ENCODE measurements at regions not wholly inside any gene's neighbourhood (a gene's known extent, or its start where the extent isn't known, plus 50 kb on each side); places are given as distances from the start of the nearest gene placed in this dataset.

DNA sequence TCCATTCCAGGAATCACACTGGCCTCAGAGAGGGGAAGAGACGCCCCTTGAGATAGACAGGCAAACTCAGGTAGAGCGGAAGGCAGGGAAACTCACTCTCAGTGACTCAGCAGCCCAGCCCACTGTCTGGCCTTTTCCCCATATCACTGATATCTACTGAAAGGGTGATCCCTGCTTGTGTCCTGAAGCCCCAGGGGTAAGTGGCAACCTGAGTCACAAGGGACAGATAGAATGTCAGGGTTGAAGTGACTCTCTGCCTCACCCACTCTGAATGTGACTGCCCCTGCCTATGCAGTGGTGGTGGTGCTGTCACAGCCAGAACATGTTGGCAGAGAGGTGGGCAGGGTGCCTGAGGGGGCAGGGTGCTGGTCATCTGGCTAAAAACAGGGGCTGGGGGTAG, 157.5 kb upstream of the FGGY start:
- in situ Hi-C loops (cut with HindIII; ENCODE audit: low sequenced_read_pairs): no loop called here

DNA sequence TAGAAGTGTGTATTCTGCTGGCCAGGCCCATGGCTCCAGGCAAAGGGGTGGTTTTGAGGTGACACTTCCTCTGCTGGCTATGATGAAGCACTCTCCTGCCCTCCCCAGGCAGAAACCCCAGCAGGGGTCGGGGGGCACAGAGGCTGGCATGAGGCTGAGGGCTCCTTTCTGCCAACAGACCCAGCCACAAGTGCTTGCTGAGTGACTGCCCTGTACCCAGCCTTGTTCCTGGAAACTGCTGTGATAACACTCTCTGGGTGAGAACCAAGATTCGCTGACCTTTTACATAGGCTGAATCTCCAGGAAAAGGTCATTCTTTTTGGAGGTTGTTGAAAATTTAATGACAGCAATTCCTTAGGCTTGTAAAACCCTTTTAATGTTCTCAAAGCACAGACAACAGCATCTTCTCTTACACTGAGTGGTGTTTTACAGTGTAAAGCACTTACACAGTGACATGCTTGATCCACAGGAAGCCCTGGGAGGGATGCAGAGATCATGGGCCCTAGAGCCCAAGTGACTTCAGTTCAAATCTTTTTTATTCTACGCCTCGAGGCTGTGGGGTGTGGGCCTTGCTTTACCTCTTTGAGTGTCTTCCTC, 155.5 kb upstream of the FGGY start:
- in situ Hi-C loops (cut with HindIII; ENCODE audit: low sequenced_read_pairs): no loop called here

DNA sequence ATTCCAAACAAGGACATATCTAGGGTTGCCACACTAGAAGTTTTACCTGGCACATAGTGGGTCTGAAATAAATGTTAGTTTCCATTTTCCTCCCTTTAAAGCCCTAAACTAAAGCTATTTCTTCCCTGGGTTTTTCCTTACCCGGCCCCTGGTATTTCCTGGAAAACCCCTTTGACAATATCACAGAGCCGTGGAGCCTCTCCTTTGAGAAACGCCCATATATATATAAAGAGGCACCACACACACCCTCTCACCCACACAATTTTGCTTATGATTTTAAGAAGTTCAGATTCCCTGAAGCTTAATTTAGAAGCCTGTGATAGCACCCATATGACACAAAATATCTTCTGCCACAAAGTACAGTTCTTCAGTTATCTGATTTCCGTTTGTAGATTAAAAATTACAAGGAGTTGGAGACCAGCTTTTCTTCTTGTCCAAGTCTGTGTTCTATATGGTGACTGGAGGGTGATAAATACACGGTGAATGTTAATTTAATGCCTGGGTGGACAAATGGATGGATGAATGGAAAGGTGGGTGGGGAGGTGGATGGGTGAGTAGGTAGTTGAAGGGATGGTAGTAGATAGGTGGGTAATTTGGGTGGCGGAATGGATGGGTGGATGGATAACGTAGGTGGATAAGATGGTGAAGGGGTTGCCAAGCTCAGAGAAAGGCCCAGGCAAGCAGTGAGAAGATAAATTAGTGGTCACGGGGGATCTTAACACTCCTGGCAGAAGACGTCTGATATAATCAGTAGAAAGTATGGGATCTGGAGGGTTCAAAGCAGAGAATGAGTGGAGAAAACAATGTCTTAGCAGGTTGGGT, 154.4 kb upstream of the FGGY start:
- in situ Hi-C loops (cut with HindIII; ENCODE audit: low sequenced_read_pairs): no loop called here

DNA sequence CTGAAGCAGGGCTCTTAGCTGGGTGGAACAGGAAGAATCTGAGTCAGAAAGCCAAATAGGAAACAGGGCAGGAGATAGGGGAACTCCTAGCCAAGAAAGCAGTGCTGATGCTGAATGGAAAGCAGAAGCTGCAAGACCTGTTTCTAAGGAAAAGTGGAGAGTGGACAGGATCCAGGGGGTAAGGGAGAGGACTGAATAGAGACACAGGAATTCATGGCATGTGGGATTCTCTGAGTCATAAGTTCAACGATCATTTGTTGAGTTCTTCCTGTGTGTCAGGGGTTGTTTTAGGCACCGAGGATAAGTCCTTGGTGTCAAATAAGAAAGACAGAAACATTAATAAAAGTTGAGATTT, 153.8 kb upstream of the FGGY start:
- in situ Hi-C loops (cut with HindIII; ENCODE audit: low sequenced_read_pairs): no loop called here

DNA sequence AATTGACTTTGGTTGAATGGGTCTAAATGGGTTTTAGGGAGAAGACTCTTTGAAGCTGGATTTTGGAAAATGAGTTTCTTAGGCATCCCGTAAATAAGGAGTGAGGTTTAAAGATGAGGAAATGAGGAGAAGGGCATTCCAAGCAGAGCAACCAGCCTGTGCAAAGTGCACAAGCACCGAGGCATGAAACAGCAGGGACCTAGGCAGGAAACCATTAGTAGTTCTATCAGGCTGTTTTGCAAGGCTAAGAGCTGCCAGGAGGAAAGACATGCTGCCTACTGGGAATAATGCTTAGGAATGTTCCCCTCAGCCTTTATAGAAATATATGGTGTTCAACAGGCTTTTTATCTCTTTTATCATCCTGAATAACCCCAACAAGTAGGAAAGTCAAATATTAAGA, 153.1 kb upstream of the FGGY start:
- in situ Hi-C loops (cut with HindIII; ENCODE audit: low sequenced_read_pairs): no loop called here

DNA sequence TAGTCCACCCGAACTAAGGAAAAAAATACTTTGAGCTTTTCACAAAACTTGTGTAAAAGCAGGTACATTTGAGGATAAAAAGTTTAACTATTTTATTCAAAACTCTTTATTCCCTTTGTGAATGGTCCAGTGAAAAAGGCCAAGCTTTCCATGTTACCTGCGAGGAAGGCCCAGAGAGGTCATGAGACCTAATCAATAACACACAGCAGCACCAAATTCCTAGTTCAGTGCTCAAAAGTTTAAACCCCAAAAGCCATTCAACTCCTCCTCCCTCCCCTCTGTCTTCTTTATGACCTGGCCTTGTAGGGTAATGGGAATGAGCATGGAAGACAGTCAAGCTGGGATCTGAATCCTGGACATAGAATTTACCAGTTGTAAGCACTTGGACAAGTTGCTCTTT, 151.9 kb upstream of the FGGY start:
- in situ Hi-C loops (cut with HindIII; ENCODE audit: low sequenced_read_pairs): loop anchor here (5.0 kb wide), 1 partner anchor 37 kb away; no protein-coding TSS in a partner anchor

DNA sequence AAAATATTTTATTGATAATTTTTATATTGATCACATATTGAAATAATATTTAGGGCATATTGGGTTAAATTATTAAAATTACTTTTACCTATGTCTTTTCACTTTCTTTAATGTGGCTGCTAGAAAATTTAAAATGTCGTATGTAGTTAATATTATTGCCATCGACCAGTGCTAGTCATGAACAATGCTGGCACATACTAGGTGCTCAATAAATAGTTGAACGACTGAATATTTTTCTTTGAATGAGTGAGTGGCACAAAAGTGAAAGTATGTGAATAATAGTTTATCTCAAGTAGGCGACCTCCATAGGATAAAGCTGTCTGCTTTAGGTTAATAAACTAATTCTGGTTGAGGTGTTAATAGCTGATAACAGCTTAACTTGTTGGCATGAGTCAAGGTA, 150.8 kb upstream of the FGGY start:
- in situ Hi-C loops (cut with HindIII; ENCODE audit: low sequenced_read_pairs): loop anchor here (5.0 kb wide), 1 partner anchor 36 kb away; no protein-coding TSS in a partner anchor

DNA sequence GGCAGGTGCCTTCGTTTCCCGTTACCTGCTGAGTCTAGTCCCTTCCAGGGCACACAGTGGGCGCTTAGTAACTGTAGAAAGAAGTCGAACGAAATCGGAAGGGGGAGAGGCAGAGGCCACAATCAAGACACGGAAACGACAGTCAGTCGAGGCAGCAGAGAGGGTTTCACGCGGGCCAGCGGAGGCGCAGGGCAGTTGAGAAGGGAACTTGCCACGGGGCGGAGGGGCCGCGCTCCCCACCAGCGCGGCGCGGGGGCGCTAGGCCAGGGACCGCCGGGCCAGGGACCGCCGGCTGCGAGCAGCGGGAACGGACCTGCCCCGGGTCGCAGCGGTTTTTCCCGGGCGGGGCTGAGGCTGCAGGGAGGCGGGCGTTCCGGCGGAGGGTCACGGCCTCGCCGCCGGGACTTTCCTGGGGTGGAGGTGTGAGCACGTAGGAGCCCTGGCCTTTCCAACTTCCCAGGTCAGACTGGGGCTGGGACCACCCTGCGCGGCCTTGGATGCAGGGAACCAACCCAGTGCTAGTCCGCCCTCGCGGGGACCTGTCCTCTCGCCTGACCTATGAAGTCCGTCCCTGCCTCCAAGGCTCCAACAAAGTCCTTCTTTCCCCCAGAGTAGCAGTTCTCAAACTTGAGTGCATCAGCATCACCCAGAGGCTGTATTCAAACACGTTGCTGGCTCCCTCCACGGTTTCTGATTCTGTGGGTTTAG, 150.1 kb upstream of the FGGY start:
- in situ Hi-C loops (cut with HindIII; ENCODE audit: low sequenced_read_pairs): loop anchor here (5.0 kb wide), 1 partner anchor 35 kb away; no protein-coding TSS in a partner anchor

DNA sequence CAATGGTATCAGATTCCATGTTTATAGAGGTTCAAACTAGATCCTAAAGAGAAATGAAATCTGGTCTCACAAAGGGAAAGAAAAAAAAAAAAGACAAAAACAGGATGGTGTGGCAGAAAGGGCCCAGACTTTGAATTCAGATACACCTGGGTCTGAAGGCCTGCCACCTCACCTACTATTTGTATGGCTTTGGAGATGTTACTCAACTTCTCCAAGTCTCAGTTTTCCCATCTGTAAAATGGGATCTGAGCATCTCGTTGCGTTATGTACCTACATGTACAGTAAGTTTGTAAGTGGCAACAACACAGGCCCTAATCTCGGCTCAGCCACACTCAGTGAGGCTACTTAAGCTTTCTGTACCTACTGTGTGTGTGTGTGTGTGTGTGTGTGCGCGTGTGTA, 147.5 kb upstream of the FGGY start:
- in situ Hi-C loops (cut with HindIII; ENCODE audit: low sequenced_read_pairs): loop anchor here (5.0 kb wide), 1 partner anchor 33 kb away; no protein-coding TSS in a partner anchor

DNA sequence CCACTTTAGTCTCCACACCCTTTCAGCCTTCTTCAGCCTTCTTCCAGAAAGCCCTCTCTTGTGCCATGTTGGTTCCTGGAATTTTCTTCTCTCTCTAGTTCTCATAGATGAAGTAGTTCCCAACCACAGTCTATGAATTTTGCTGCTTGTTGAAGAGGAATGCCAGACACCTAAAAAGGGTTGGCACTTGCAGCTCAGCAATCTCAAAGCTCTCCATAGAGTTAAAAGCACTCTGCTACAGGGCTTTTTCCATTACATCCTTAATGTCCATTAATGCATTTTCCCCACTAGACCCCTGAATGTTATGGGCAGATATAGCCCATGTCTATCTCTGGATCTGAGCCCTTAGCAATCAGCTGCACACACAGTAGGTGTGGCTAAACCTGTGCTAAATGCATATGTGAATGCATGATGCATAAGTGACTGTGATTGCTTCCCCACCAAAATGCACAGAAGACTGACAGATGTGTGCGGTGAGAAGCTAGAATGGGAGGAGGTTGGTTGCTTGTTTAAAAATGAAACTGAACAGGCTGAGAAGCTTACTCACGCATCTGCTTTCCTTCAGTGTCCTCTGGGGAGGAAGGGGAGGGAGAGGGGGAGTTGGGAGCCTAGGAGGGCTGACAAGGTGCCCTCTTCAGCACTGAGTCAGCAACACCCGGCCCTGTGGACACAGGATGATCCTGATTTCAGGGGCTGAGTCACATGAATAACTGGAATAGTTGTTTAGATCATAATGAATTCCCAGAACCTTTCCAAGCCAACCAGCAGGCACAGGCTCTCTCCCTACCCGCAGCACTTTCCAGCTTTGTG, 146.1 kb upstream of the FGGY start:
- in situ Hi-C loops (cut with HindIII; ENCODE audit: low sequenced_read_pairs): no loop called here

DNA sequence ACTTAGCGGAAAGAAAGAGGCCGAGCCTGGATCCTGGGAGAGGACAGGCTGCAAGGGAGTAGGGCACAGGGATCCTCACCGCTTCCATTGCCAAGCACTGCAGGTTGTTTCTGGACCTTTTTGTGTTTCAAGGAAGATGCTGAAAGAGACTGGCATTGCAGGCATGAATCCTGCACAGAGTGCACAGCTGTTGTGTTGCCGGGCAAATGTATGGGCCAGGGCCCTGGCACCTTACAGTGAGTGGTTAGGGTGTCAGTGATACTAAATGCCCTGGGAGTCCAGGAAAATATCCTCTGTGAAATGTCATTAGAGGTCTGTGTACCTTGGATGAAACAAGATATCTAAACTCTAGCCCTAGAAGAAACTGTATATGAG, 145.5 kb upstream of the FGGY start:
- in situ Hi-C loops (cut with HindIII; ENCODE audit: low sequenced_read_pairs): no loop called here

DNA sequence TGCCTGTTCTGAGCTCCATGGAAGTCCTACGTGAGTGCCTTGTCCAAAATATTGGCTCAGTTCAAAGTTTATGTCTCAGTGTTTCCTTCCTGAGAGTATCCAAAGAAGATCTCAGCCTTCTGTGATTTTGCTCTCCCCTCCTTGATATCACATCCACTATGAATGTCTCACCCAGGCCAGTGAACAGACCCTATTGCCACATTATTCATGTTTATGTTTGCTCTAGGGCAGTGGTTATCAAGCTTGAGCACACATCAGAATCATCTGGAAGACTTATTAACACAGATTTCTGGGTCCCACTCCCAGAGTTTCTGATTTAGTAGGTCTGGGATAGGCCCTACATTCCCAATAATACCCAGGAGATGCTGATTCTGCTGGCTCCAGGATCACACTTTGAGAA, 145.0 kb upstream of the FGGY start:
- in situ Hi-C loops (cut with HindIII; ENCODE audit: low sequenced_read_pairs): no loop called here

DNA sequence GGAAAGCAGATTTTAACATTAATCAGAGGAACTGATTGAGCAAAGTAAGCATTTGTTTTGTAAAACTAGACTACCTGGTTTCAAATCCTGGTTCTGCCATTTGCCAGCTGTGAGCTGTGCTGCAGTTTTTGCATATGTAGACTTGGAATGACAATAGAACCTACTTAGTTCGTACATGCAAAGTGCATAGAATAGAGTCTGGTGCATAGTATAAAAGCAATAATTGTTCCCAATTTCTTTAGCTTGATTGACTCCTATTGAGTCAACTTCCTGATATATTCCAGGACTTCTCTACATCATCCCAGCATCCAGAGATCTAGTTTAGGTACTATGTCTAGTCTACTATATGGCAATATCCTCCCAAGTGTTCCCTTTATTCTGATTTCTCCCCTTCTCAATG, 144.4 kb upstream of the FGGY start:
- in situ Hi-C loops (cut with HindIII; ENCODE audit: low sequenced_read_pairs): no loop called here

DNA sequence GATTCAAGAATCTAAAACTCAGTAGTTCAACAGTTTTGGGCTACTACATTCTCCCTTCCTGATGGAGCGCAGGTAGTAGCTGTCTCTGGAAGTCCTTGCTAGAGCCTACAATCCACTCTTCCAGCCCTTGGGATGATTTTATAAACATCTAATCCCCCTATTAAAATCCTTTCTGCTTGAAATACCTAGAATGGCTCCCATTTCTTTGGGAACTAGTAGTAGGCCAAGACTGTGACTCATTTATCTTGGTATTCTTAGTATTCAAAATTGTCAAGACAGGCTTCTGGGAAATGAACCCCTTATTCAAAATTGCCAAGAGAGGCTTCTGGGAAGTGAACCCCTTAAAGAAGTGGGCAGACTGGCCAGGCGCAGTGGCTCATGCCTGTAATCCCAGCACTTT, 142.5 kb upstream of the FGGY start:
- in situ Hi-C loops (cut with HindIII; ENCODE audit: low sequenced_read_pairs): no loop called here

DNA sequence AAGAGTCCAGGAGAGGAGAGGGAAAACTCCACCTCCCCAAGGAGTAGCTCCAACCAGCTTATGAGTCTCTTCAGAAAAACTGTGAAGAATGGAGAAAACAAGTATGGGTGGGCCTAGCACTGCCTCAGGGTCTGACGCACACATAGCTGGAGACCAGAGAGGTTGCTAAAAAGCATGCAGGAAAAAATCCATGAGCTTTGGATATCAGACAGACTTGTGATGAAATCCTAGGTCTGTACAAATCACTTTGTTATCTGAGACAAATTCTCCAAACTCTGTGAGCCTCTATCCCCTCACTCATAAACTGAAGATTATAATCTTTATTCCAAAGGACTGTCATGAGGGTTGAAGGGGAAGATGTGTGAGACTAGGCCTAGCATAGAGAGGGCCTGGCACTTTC, 141.5 kb upstream of the FGGY start:
- in situ Hi-C loops (cut with HindIII; ENCODE audit: low sequenced_read_pairs): no loop called here

DNA sequence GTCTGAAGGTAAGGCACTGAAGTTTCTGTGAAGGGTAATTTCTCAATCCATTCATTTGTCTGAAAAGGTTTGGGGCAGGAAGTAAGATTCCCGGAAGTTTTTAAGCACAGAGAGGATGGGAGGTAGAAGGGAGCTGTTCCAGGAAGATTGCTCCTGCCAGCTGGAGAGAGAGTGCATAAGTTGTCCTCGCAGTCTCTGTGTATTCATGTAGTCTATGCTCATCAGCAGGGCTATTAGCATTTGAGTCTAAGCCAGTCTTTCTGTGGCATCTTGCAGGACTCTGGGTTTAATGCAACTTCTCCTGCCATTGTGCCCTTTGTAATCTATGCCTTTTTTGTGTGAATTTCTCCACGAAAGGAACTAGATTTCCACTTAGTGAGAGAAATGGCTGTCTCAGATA, 140.8 kb upstream of the FGGY start:
- in situ Hi-C loops (cut with HindIII; ENCODE audit: low sequenced_read_pairs): no loop called here

DNA sequence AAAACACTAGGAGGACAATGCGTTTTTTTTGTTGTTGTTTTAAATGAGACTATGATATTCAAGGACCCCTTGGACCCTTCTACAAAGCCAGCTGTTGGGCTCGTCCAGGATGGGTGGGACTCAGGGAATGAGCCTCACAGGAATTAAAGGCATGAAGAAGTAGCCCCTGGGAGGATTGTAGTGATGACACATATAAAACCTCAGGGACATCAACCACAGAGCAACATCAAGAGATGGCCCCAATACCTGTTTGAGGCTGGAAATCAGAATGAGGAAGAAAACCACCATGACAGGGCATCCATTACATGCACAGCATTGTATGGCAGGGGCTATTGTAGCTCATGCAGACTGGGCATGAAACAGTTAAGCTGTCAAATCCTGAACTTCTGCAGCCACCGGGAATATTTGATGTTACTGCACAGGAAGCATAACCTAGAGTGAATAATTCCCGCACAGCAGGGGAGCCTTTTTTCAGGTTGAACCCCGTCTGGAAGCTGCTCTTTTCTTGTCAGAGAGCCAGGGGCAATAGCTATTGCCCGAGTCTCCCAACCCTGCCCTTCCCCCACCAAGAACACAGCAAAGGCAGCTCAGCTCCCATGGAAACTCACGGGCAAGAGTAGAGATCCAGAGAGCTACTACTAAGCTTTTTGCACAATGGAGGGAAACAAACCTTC, 140.2 kb upstream of the FGGY start:
- in situ Hi-C loops (cut with HindIII; ENCODE audit: low sequenced_read_pairs): no loop called here

DNA sequence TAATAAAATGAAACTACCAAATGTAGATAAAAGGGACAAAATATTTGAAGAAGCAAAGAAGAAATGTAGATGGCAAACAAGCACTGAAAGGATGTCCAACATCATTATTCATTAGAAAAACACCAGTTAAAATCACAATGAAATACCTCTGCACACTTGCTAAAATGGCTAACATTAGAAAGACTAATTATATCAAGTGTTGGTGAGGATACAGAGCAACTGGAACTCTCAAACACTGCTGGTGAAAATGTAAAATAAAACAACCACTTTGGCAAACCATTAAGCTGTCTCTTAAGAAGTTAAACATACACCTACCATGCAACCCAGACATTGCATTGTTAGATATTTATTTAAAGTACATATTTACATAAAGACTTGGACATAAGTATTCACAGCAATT, 138.6 kb upstream of the FGGY start:
- in situ Hi-C loops (cut with HindIII; ENCODE audit: low sequenced_read_pairs): no loop called here

DNA sequence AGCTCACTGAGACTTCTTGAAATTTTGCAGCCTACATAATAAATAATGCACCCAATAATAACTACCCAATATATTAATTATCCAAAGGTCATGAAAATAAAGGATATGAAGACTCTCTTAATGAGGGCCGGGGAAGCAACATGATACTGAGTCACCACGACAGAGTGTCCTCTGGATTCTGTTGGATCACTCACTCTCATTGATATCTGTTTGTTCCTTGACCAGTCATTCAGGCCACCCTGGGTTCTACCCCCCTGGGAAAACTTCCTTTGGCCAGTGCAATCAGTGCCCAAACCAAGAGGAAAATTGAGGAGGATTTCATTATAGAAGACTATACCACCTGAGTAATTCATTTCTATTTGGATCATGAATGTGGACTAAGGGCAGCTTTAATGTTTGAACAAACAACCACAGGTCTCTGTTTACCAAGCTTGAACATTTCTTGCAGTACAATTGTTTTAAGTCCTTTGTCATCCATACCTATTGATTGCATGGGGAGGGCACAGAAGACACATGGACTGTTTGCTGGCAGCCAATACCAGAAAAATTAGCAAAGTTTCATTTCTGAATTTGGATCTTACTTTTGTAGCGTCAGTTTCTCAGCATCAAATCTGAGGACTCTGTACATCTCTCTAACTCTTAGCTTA, 137.2 kb upstream of the FGGY start:
- in situ Hi-C loops (cut with HindIII; ENCODE audit: low sequenced_read_pairs): no loop called here

DNA sequence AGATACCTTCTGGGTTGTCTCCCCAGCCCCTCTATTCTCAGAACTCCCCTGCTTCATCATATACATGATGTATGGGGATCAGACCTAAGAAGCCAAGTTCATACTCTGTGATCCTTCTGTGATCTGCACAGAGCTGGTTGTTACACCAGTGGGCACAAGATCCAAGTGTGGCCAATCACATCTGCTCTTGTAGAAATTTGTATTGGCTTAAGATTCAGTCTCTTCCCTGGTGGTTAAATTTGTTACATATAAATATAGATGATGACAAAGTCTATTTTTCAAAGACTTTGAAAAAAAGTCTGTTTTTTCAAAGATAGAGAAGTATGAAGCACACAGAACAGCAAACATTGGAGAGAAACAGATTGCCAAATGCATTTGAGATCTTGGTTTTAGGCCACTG, 135.8 kb upstream of the FGGY start:
- in situ Hi-C loops (cut with HindIII; ENCODE audit: low sequenced_read_pairs): no loop called here

All from DLD1 (cell line).